Breast epithelium (tissue), 4 donors: ENCODE measurements at regions not wholly inside any gene's neighbourhood (a gene's known extent, or its start where the extent isn't known, plus 50 kb on each side); places are given as distances from the start of the nearest gene placed in this dataset.

Experiments
- DNase-seq, 2 donors: peaks; one replicate each; pipeline ENCODE4 v3.0.0-alpha.2; 2019; ENCODE audit warnings: low spot score in 2 of 2
- H3K27ac ChIP-seq, 2 donors: fragments of 200-600 bp; sonication (generic) in 1 of 2; one replicate each; pipeline ENCODE4 v1.5.1; 2016 to 2019; ENCODE audit warnings: mild to moderate bottlenecking in 1 of 2
- H3K27me3 ChIP-seq, 2 donors: fragments of 200-600 bp; sonication (generic) in 1 of 2; one replicate each; pipeline versions ENCODE4 v1.5.1 to v1.6.0; 2017 to 2019; ENCODE audit warnings: control low read depth in 1 of 2, mild to moderate bottlenecking in 1 of 2
- H3K36me3 ChIP-seq: fragments of 200-600 bp; one replicate; pipeline ENCODE4 v1.5.1; 2019
- H3K4me1 ChIP-seq, 2 donors: fragments of 200-600 bp; sonication (generic); one replicate each; pipeline ENCODE4 v1.5.1; 2016 to 2019; ENCODE audit warnings: control low read depth in 1 of 2
- H3K4me3 ChIP-seq, 3 donors: fragments of 200-600 bp; sonication (generic); 1 replicate in 2 of 3; 2 replicates in 1 of 3; pipeline ENCODE4 v1.5.1; 2016 to 2019; ENCODE audit warnings: mild to moderate bottlenecking in 3 of 3, moderate library complexity in 2 of 3
- H3K9me3 ChIP-seq, 2 donors: fragments of 200-600 bp; sonication (generic) in 1 of 2; one replicate each; pipeline ENCODE4 v1.5.1; 2016 to 2019; ENCODE audit warnings: control low read depth in 1 of 2
- POLR2A ChIP-seq: fragments of 450-650 bp; IDR thresholded peaks from one replicate; pipeline ENCODE4 v1.6.1; 2016; ENCODE audit warnings: antibody characterized with exemption, mild to moderate bottlenecking, moderate library complexity
- POLR2AphosphoS5 ChIP-seq, 3 donors: sonication (generic); formaldehyde crosslinking; IDR thresholded peaks; one replicate each; pipeline ENCODE4 v1.6.1; 2017; ENCODE audit warnings: antibody characterized with exemption in 3 of 3
- intact Hi-C: fragments of 100-400 bp; cut with DNase I; formaldehyde crosslinking; loops from one replicate; pipeline ENCODE4 v1.15.1; 2023; ENCODE audit warnings: low total_unique reads
- TF ChIP-seq, protein P1 (sequence below), 3 donors: fragments of 450-650 bp; IDR thresholded peaks; one replicate each; pipeline ENCODE4 v1.5.1; 2016 to 2017; ENCODE audit warnings: antibody characterized with exemption in 3 of 3, mild to moderate bottlenecking in 3 of 3, moderate library complexity in 3 of 3

DNA sequence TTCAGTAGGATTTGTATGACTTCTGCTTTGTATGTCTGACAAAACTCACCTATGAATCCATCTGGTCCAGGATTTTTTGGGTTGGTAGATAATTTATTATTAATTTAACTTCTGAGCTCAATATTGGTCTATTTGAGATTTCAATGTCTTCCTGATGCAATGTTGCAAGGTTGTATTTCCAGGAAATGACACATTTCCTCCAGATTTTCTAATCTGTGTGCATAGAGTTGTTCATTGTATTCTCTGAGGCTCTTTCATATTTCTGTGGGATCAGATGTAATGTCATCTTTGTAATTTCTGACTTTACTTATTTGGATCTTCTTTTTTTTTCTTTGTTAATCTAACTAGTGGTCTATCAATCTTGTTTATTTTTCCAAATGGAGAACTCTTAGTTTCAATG is 584.7 kb upstream of the SETBP1 start:
- Histone ChIP-seq H3K4me3 (no peak overlapping the region), H3K9me3 (peaks cover 0 to 3% of the 10 kb centered on the region in 2 donors), H3K4me1 (no peaks in the 10 kb centered on the region), H3K36me3 (no peaks in the 10 kb centered on the region), H3K27ac (no peak overlapping the region), H3K27me3 (no peaks in the 10 kb centered on the region)
- TF ChIP-seq POLR2AphosphoS5 (IDR thresholded peaks at IDR 0.05) = no peak
- TF ChIP-seq POLR2A = no peak
- TF ChIP-seq, protein P1, sequence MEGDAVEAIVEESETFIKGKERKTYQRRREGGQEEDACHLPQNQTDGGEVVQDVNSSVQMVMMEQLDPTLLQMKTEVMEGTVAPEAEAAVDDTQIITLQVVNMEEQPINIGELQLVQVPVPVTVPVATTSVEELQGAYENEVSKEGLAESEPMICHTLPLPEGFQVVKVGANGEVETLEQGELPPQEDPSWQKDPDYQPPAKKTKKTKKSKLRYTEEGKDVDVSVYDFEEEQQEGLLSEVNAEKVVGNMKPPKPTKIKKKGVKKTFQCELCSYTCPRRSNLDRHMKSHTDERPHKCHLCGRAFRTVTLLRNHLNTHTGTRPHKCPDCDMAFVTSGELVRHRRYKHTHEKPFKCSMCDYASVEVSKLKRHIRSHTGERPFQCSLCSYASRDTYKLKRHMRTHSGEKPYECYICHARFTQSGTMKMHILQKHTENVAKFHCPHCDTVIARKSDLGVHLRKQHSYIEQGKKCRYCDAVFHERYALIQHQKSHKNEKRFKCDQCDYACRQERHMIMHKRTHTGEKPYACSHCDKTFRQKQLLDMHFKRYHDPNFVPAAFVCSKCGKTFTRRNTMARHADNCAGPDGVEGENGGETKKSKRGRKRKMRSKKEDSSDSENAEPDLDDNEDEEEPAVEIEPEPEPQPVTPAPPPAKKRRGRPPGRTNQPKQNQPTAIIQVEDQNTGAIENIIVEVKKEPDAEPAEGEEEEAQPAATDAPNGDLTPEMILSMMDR (IDR thresholded peaks at IDR 0.05) = no peak
- intact Hi-C loops = no loop called here
- DNase-seq = no peak

DNA sequence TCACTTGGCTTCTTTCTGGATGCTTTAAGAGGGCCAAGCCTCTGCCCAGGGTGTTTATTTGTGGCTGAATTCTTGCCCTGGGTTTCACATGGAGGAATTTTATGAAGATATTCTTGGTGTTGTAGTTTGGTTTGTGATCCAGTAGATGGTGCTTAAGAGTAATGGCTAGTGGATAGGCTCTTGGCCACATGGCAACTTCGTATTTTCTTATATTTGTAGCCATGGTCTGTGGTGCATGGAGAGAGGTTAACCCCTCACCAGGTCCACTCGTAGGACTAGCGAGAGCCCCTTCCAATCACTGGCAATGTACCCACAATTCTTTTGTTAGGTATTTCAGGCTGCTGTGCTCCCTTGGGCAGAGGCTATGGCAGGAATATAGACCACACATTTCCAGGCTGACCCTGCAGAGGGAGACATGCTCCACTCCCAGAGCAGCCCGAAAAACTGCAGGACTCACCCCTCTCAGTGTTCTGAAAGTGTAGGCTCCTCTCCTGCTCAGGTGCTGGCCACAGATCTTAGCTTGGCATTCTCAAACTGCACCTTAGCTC is 582.1 kb upstream of the SETBP1 start:
- no peak overlapping the region for H3K4me3 ChIP-seq
- no peaks in the 10 kb centered on the region for H3K4me1 ChIP-seq
- H3K9me3 ChIP-seq = peaks cover 0 to 3% of the 10 kb centered on the region in 2 donors
- intact Hi-C loops = no loop called here
- H3K27me3 ChIP-seq = no peaks in the 10 kb centered on the region
- H3K27ac ChIP-seq = no peak overlapping the region
- TF ChIP-seq, protein P1 (IDR thresholded peaks at IDR 0.05) = no peak
- TF ChIP-seq POLR2AphosphoS5 (IDR thresholded peaks at IDR 0.05) = no peak
- TF ChIP-seq POLR2A = no peak
- no peak for DNase-seq
- no peaks in the 10 kb centered on the region for H3K36me3 ChIP-seq

DNA sequence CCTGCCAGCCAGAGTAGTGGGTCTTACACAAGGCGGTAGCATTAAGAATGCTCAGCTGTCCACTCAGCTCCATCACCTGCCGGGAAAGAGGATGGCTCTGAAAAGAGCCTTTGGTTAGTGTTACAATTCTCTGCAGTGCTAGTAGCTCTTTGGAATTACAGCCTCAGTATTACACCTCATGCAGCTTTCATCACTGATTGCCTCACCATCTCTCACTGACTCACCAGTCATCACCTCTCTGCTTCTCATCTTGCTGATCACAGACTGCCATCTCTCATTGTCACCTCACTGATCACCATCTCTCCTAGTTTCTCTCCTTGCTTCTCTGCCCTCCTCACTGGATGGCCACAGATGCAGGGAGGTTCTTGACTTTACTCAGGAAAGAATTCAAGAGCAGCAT is 573.5 kb upstream of the SETBP1 start:
- Histone ChIP-seq H3K27me3 (no peaks in the 10 kb centered on the region), H3K4me3 (no peak overlapping the region), H3K27ac (no peak overlapping the region), H3K9me3 (no peaks in the 10 kb centered on the region), H3K36me3 (no peaks in the 10 kb centered on the region), H3K4me1 (no peaks in the 10 kb centered on the region)
- intact Hi-C loops = no loop called here
- TF ChIP-seq POLR2A = no peak
- no peak for TF ChIP-seq POLR2AphosphoS5 (IDR thresholded peaks at IDR 0.05)
- TF ChIP-seq, protein P1 (IDR thresholded peaks at IDR 0.05) = no peak
- DNase-seq = no peak

DNA sequence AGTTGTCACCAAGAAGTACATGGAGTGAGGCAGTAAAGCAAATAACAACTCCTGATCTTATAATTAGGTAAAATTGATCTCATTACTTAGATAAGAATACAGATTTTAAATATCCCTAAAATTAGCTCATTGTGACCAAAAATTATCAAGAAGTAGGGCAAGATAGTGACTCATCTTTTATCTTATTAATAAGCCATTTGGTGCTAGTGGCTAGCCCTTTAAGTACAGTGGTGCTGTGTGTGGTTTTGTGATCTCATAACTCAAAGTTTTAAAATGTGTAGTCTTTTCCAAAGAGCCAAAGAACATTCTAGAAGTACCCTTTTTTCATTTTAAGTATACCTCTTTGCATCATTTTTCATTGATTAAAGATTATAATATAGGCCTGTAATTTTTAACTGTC is 569.4 kb upstream of the SETBP1 start:
- no peak overlapping the region for H3K27ac ChIP-seq
- H3K36me3 ChIP-seq = no peaks in the 10 kb centered on the region
- no peaks in the 10 kb centered on the region for H3K4me1 ChIP-seq
- H3K27me3 ChIP-seq = no peaks in the 10 kb centered on the region
- no peak overlapping the region for H3K4me3 ChIP-seq
- DNase-seq = no peak
- intact Hi-C loops = no loop called here
- TF ChIP-seq POLR2AphosphoS5 (IDR thresholded peaks at IDR 0.05) = no peak
- H3K9me3 ChIP-seq = no peaks in the 10 kb centered on the region

DNA sequence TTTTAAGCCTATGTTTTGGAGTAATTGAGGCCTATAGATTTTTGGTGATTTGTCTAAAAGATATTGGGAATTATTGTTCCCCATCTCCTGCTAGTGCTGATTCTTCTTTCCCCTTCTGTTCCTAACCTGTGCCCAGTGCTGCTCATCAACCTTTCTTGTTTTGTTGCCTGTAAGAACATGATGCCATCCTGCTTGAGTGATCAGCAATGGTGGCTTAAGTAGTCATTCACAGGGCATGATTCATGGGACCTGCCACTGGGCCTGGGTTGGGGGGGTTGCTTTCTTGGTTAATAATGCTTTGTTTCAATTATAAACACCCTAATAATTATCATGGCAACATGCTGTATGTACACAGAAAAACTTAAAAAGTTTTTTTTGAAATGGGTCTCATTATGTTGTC is 562.9 kb upstream of the SETBP1 start:
- no peak overlapping the region for H3K4me3 ChIP-seq
- no peaks in the 10 kb centered on the region for H3K27me3 ChIP-seq
- DNase-seq = no peak
- no peaks in the 10 kb centered on the region for H3K9me3 ChIP-seq
- intact Hi-C loops = no loop called here
- no peak for TF ChIP-seq POLR2A
- TF ChIP-seq POLR2AphosphoS5 (IDR thresholded peaks at IDR 0.05) = no peak
- TF ChIP-seq, protein P1 (IDR thresholded peaks at IDR 0.05) = no peak
- no peak overlapping the region for H3K27ac ChIP-seq
- no peaks in the 10 kb centered on the region for H3K36me3 ChIP-seq
- no peaks in the 10 kb centered on the region for H3K4me1 ChIP-seq

DNA sequence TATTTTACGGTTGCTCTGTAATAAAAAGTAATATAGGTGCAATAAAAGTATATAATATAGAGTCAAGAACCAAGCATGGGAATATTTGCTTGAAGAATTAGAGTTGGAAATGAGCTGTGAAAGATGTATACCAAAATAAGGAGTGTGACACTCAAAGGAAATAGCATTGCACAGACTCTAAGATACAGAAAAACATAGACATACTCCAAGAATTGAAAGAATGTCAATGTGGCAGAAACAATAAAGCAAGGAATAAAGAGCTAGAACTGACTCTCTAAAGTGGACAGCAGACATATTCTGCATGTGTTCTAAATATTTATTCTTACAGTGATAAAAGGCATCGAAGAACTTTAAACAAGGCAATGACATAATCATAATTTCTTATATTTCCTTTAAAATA is 561.1 kb upstream of the SETBP1 start:
- H3K4me1 ChIP-seq = no peaks in the 10 kb centered on the region
- H3K9me3 ChIP-seq = no peaks in the 10 kb centered on the region
- no peak overlapping the region for H3K4me3 ChIP-seq
- TF ChIP-seq POLR2A = no peak
- TF ChIP-seq, protein P1 (IDR thresholded peaks at IDR 0.05) = no peak
- TF ChIP-seq POLR2AphosphoS5 (IDR thresholded peaks at IDR 0.05) = no peak
- no peak for DNase-seq
- intact Hi-C loops = no loop called here
- H3K27ac ChIP-seq = no peak overlapping the region
- H3K27me3 ChIP-seq = no peaks in the 10 kb centered on the region
- no peaks in the 10 kb centered on the region for H3K36me3 ChIP-seq
